Astrocyte (in vitro differentiated cells and primary cell): ENCODE measurements at regions not wholly inside any gene's neighbourhood (a gene's known extent, or its start where the extent isn't known, plus 50 kb on each side); places are given as distances from the start of the nearest gene placed in this dataset.
"Not testable (repeated sequence)": the region's sequence is repeated elsewhere in the genome, so short reads cannot be mapped to it uniquely, and the experiment has no call there.

Source experiments
- DNase-seq: peaks from one replicate; pipeline ENCODE4 v3.0.0-alpha.2; 2010; ENCODE audit warnings: low read depth
- FAIRE-seq: peaks from 2 replicates; lab custom pipeline; 2011; peaks lifted over from hg19 to GRCh38; lab: Jason Lieb, UNC
- H2AFZ ChIP-seq: 2 replicates; pipeline ENCODE4 v1.6.0; 2012; ENCODE audit warnings: low read depth, low read length, inconsistent platforms
- H3K27ac ChIP-seq: 2 replicates; pipeline ENCODE4 v1.5.1; 2011; ENCODE audit warnings: low read depth, low read length, inconsistent platforms
- H3K27me3 ChIP-seq: 2 replicates; pipeline ENCODE4 v1.6.0; 2011; ENCODE audit warnings: low read length, inconsistent platforms; ENCODE audit not compliant: insufficient read depth
- H3K36me3 ChIP-seq: 2 replicates; pipeline ENCODE4 v1.5.1; 2011; ENCODE audit warnings: low read length, inconsistent platforms; ENCODE audit not compliant: insufficient read depth
- H3K4me1 ChIP-seq: 2 replicates; pipeline ENCODE4 v1.5.1; 2011; ENCODE audit warnings: low read length, inconsistent platforms; ENCODE audit not compliant: insufficient read depth
- H3K4me2 ChIP-seq: 2 replicates; pipeline ENCODE4 v1.6.0; 2012; ENCODE audit warnings: low read length, inconsistent platforms
- H3K4me3 ChIP-seq: 2 replicates; pipeline ENCODE4 v1.5.1; 2011; ENCODE audit warnings: low read depth, mild to moderate bottlenecking, low read length, inconsistent platforms; ENCODE audit not compliant: insufficient read depth
- H3K79me2 ChIP-seq: 2 replicates; pipeline ENCODE4 v1.6.0; 2012; ENCODE audit warnings: mild to moderate bottlenecking, low read length, inconsistent platforms; ENCODE audit not compliant: insufficient read depth
- H3K9ac ChIP-seq: 2 replicates; pipeline ENCODE4 v1.6.0; 2012; ENCODE audit warnings: mild to moderate bottlenecking, low read length, inconsistent platforms
- H3K9me3 ChIP-seq: 2 replicates; pipeline ENCODE4 v1.5.1; 2012; ENCODE audit warnings: low read depth, mild to moderate bottlenecking, low read length, inconsistent platforms; ENCODE audit not compliant: insufficient read depth
- H4K20me1 ChIP-seq: 2 replicates; pipeline ENCODE4 v1.6.0; 2012; ENCODE audit warnings: low read length, inconsistent platforms; ENCODE audit not compliant: insufficient read depth
- H3K27ac Mint-ChIP-seq: one replicate; pipeline ENCODE4 v1.8.0; 2021; ENCODE audit warnings: mild to moderate bottlenecking, mixed read lengths; ENCODE audit not compliant: unreplicated experiment
- H3K27me3 Mint-ChIP-seq: one replicate; pipeline ENCODE4 v1.8.0; 2021; ENCODE audit warnings: low read depth, mixed read lengths; ENCODE audit not compliant: unreplicated experiment
- H3K36me3 Mint-ChIP-seq: one replicate; pipeline ENCODE4 v1.8.0; 2021; ENCODE audit warnings: low read depth, mixed read lengths; ENCODE audit not compliant: unreplicated experiment
- H3K4me1 Mint-ChIP-seq: one replicate; pipeline ENCODE4 v1.8.0; 2021; ENCODE audit warnings: low read depth, mixed read lengths; ENCODE audit not compliant: unreplicated experiment
- H3K4me3 Mint-ChIP-seq: one replicate; pipeline ENCODE4 v1.8.0; 2021; ENCODE audit warnings: mild to moderate bottlenecking, moderate library complexity, mixed read lengths; ENCODE audit not compliant: unreplicated experiment
- H3K9me3 Mint-ChIP-seq: one replicate; pipeline ENCODE4 v1.8.0; 2021; ENCODE audit warnings: mild to moderate bottlenecking, mixed read lengths; ENCODE audit not compliant: unreplicated experiment
- CTCF ChIP-seq: IDR thresholded peaks from 2 replicates; pipeline ENCODE4 v1.5.1; 2011; ENCODE audit warnings: low read depth, mild to moderate bottlenecking, inconsistent platforms, low read length, moderate library complexity; ENCODE audit not compliant: insufficient read depth
- EZH2 ChIP-seq: IDR thresholded peaks from 2 replicates; pipeline ENCODE4 v1.6.1; 2012; ENCODE audit warnings: mild to moderate bottlenecking, low read length, inconsistent platforms; ENCODE audit not compliant: insufficient read depth

- Histone ChIP-seq H3K9ac (no peak overlapping the region), H3K27ac (no peak overlapping the region)
- FAIRE-seq: no peak
Observed at GRCh38 chr2:210998334-210998733, 441.9 kb downstream of the CPS1 start.

GRCh38 chr2:211014376-211014775 lies 458.0 kb downstream of the CPS1 start:
- Mint-ChIP-seq H3K4me3 (no peak overlapping the region), H3K36me3 (no peaks in the 10 kb centered on the region), H3K4me1 (no peaks in the 10 kb centered on the region), H3K9me3 (no peaks in the 10 kb centered on the region), H3K27ac (no peak overlapping the region), H3K27me3 (no peaks in the 10 kb centered on the region)
- H3K79me2 ChIP-seq: no peaks in the 10 kb centered on the region
- TF ChIP-seq EZH2 (no peak), CTCF (no peak)
- no peaks in the 10 kb centered on the region for H3K36me3 ChIP-seq
- no peaks in the 10 kb centered on the region for H4K20me1 ChIP-seq
- peaks cover 2% of the 10 kb centered on the region for H3K27me3 ChIP-seq
- H3K4me1 ChIP-seq: no peaks in the 10 kb centered on the region
- H3K9me3 ChIP-seq: no peaks in the 10 kb centered on the region
- no peak overlapping the region for H3K27ac ChIP-seq
- H3K4me3 ChIP-seq: no peak overlapping the region
- no peak overlapping the region for H2AFZ ChIP-seq
- no peak overlapping the region for H3K9ac ChIP-seq
- DNase-seq (no peak), FAIRE-seq (no peak)
- H3K4me2 ChIP-seq: no peak overlapping the region

More at GRCh38 chr2:210998334-210998733, 441.9 kb downstream of the CPS1 start:
- no peaks in the 10 kb centered on the region for H3K27me3 Mint-ChIP-seq
- H3K9me3 Mint-ChIP-seq: no peaks in the 10 kb centered on the region
- H3K4me1 Mint-ChIP-seq: no peaks in the 10 kb centered on the region
- H3K36me3 Mint-ChIP-seq: no peaks in the 10 kb centered on the region
- no peaks in the 10 kb centered on the region for H3K79me2 ChIP-seq
- H2AFZ ChIP-seq: no peak overlapping the region
- no peaks in the 10 kb centered on the region for H3K9me3 ChIP-seq
- no peak overlapping the region for H3K27ac Mint-ChIP-seq
- no peak overlapping the region for H3K4me3 ChIP-seq
- H3K4me1 ChIP-seq: no peaks in the 10 kb centered on the region
- no peak for DNase-seq
- no peak overlapping the region for H3K4me2 ChIP-seq
- H3K4me3 Mint-ChIP-seq: no peak overlapping the region
- TF ChIP-seq EZH2 (no peak), CTCF (no peak)
- H3K27me3 ChIP-seq: no peaks in the 10 kb centered on the region
- no peaks in the 10 kb centered on the region for H4K20me1 ChIP-seq
- H3K36me3 ChIP-seq: no peaks in the 10 kb centered on the region

- Histone ChIP-seq H3K4me2 (no peak overlapping the region), H4K20me1 (no peaks in the 10 kb centered on the region), H2AFZ (no peak overlapping the region), H3K27me3 (peaks cover 2% of the 10 kb centered on the region), H3K79me2 (no peaks in the 10 kb centered on the region), H3K9me3 (no peaks in the 10 kb centered on the region), H3K36me3 (no peaks in the 10 kb centered on the region), H3K4me1 (no peaks in the 10 kb centered on the region), H3K4me3 (no peak overlapping the region), H3K9ac (no peak overlapping the region), H3K27ac (no peak overlapping the region)
- no peak overlapping the region for H3K27ac Mint-ChIP-seq
- DNase-seq (no peak), FAIRE-seq (no peak)
- TF ChIP-seq EZH2 (no peak), CTCF (no peak)
- no peaks in the 10 kb centered on the region for H3K36me3 Mint-ChIP-seq
- H3K27me3 Mint-ChIP-seq: no peaks in the 10 kb centered on the region
- peaks cover 1% of the 10 kb centered on the region for H3K9me3 Mint-ChIP-seq
- H3K4me3 Mint-ChIP-seq: no peak overlapping the region
- H3K4me1 Mint-ChIP-seq: no peaks in the 10 kb centered on the region
Observed at GRCh38 chr2:211014906-211015305, 458.5 kb downstream of the CPS1 start.

- H3K27ac Mint-ChIP-seq, H3K9me3 ChIP-seq, H3K4me1 ChIP-seq, H3K79me2 ChIP-seq, H3K36me3 ChIP-seq, H3K36me3 Mint-ChIP-seq, H3K27me3 ChIP-seq, DNase-seq, H2AFZ ChIP-seq, H4K20me1 ChIP-seq, H3K27ac ChIP-seq, H3K4me1 Mint-ChIP-seq, FAIRE-seq, H3K9ac ChIP-seq, H3K4me3 Mint-ChIP-seq, H3K4me3 ChIP-seq, H3K4me2 ChIP-seq, H3K27me3 Mint-ChIP-seq: not testable (repeated sequence)
- H3K9me3 Mint-ChIP-seq: peaks cover 24% of the 10 kb centered on the region
Observed at GRCh38 chr2:211025089-211025488, 468.7 kb downstream of the CPS1 start.
